ENCODE measurements at regions not wholly inside any gene's neighbourhood (a gene's known extent, or its start where the extent isn't known, plus 50 kb on each side); places are given as distances from the start of the nearest gene placed in this dataset.

- TF ChIP-seq CTCF (IDR thresholded peaks at IDR 0.05; ENCODE audit: insufficient read depth, low read depth, low read length) (no peak), EZH2 (IDR thresholded peaks at IDR 0.05; ENCODE audit: insufficient read depth, low read length) (no peak)
Measured at GRCh38 chr11:11708256-11708655, 86.5 kb upstream of the GALNT18 start.
